ENCODE measurements at regions not wholly inside any gene's neighbourhood (a gene's known extent, or its start where the extent isn't known, plus 50 kb on each side); places are given as distances from the start of the nearest gene placed in this dataset.

- H3K4me3 Mint-ChIP-seq: no peak overlapping the region
- H3K4me1 Mint-ChIP-seq: no peaks in the 10 kb centered on the region
- no peaks in the 10 kb centered on the region for H3K9me3 ChIP-seq (ENCODE audit: control insufficient read depth, low read length, poor library complexity, severe bottlenecking)
- H3K36me3 Mint-ChIP-seq (ENCODE audit: low read depth): no peaks in the 10 kb centered on the region
- DNase-seq (no peak), ATAC-seq (no peak)
- no peaks in the 10 kb centered on the region for H3K27me3 Mint-ChIP-seq
- no peak overlapping the region for H3K27ac Mint-ChIP-seq
These were observed 464.0 kb upstream of the ZNF608 start for GRCh38 chr5:125210242-125210947.

GRCh38 chr5:125214080-125214479, 467.6 kb upstream of the ZNF608 start:
- H3K9me3 ChIP-seq (ENCODE audit: control insufficient read depth, low read length, poor library complexity, severe bottlenecking): no peaks in the 10 kb centered on the region
- ATAC-seq (no peak), DNase-seq (no peak)
- Mint-ChIP-seq H3K4me1 (no peaks in the 10 kb centered on the region), H3K27me3 (no peaks in the 10 kb centered on the region), H3K36me3 (ENCODE audit: low read depth) (no peaks in the 10 kb centered on the region), H3K4me3 (no peak overlapping the region), H3K27ac (no peak overlapping the region)

- no peak overlapping the region for H3K4me3 Mint-ChIP-seq
- no peaks in the 10 kb centered on the region for H3K9me3 ChIP-seq (ENCODE audit: control insufficient read depth, low read length, poor library complexity, severe bottlenecking)
- no peak overlapping the region for H3K27ac Mint-ChIP-seq
- H3K27me3 Mint-ChIP-seq: no peaks in the 10 kb centered on the region
- DNase-seq (no peak), ATAC-seq (no peak)
- no peaks in the 10 kb centered on the region for H3K36me3 Mint-ChIP-seq (ENCODE audit: low read depth)
- no peaks in the 10 kb centered on the region for H3K4me1 Mint-ChIP-seq
These were observed 469.2 kb upstream of the ZNF608 start for GRCh38 chr5:125215593-125215992.

- Mint-ChIP-seq H3K27me3 (no peaks in the 10 kb centered on the region), H3K27ac (no peak overlapping the region), H3K4me3 (no peak overlapping the region), H3K36me3 (ENCODE audit: low read depth) (no peaks in the 10 kb centered on the region), H3K4me1 (no peaks in the 10 kb centered on the region)
- H3K9me3 ChIP-seq (ENCODE audit: control insufficient read depth, low read length, poor library complexity, severe bottlenecking): no peaks in the 10 kb centered on the region
- ATAC-seq (no peak), DNase-seq (no peak)
These were observed 473.3 kb upstream of the ZNF608 start for GRCh38 chr5:125219710-125220109.

- no peak overlapping the region for H3K27ac Mint-ChIP-seq
- H3K27me3 Mint-ChIP-seq: no peaks in the 10 kb centered on the region
These were observed 473.8 kb upstream of the ZNF608 start for GRCh38 chr5:125220284-125220683.

GRCh38 chr5:125222597-125223240, 476.3 kb upstream of the ZNF608 start:
- no peak for DNase-seq
- H3K36me3 Mint-ChIP-seq (ENCODE audit: low read depth): no peaks in the 10 kb centered on the region
- H3K27ac Mint-ChIP-seq: no peak overlapping the region
- ATAC-seq: no peak
- H3K9me3 ChIP-seq (ENCODE audit: control insufficient read depth, low read length, poor library complexity, severe bottlenecking): no peaks in the 10 kb centered on the region
- no peak overlapping the region for H3K4me3 Mint-ChIP-seq
- no peaks in the 10 kb centered on the region for H3K4me1 Mint-ChIP-seq
- no peaks in the 10 kb centered on the region for H3K27me3 Mint-ChIP-seq

More at GRCh38 chr5:125220284-125220683, 473.8 kb upstream of the ZNF608 start:
- Mint-ChIP-seq H3K4me3 (no peak overlapping the region), H3K36me3 (ENCODE audit: low read depth) (no peaks in the 10 kb centered on the region), H3K4me1 (no peaks in the 10 kb centered on the region)
- ATAC-seq: no peak
- H3K9me3 ChIP-seq (ENCODE audit: control insufficient read depth, low read length, poor library complexity, severe bottlenecking): no peaks in the 10 kb centered on the region
- no peak for DNase-seq

GRCh38 chr5:125225424-125225823, 479.0 kb upstream of the ZNF608 start:
- no peak overlapping the region for H3K27ac Mint-ChIP-seq
- no peaks in the 10 kb centered on the region for H3K4me1 Mint-ChIP-seq
- no peaks in the 10 kb centered on the region for H3K9me3 ChIP-seq (ENCODE audit: control insufficient read depth, low read length, poor library complexity, severe bottlenecking)
- H3K4me3 Mint-ChIP-seq: no peak overlapping the region
- no peaks in the 10 kb centered on the region for H3K36me3 Mint-ChIP-seq (ENCODE audit: low read depth)
- ATAC-seq: no peak
- no peaks in the 10 kb centered on the region for H3K27me3 Mint-ChIP-seq
- DNase-seq: no peak

GRCh38 chr5:125226825-125227224, 480.4 kb upstream of the ZNF608 start:
- H3K27ac Mint-ChIP-seq: no peak overlapping the region
- no peaks in the 10 kb centered on the region for H3K27me3 Mint-ChIP-seq
- ATAC-seq (no peak), DNase-seq (no peak)
- H3K4me1 Mint-ChIP-seq: no peaks in the 10 kb centered on the region
- H3K9me3 ChIP-seq (ENCODE audit: control insufficient read depth, low read length, poor library complexity, severe bottlenecking): no peaks in the 10 kb centered on the region
- no peak overlapping the region for H3K4me3 Mint-ChIP-seq
- H3K36me3 Mint-ChIP-seq (ENCODE audit: low read depth): no peaks in the 10 kb centered on the region

GRCh38 chr5:125227333-125228095, 481.1 kb upstream of the ZNF608 start:
- H3K4me1 Mint-ChIP-seq: no peaks in the 10 kb centered on the region
- H3K4me3 Mint-ChIP-seq: no peak overlapping the region
- no peaks in the 10 kb centered on the region for H3K36me3 Mint-ChIP-seq (ENCODE audit: low read depth)
- no peak overlapping the region for H3K27ac Mint-ChIP-seq
- DNase-seq: no peak
- H3K9me3 ChIP-seq (ENCODE audit: control insufficient read depth, low read length, poor library complexity, severe bottlenecking): no peaks in the 10 kb centered on the region
- no peaks in the 10 kb centered on the region for H3K27me3 Mint-ChIP-seq
- no peak for ATAC-seq

GRCh38 chr5:125228363-125229070, 482.1 kb upstream of the ZNF608 start:
- H3K9me3 ChIP-seq (ENCODE audit: control insufficient read depth, low read length, poor library complexity, severe bottlenecking): no peaks in the 10 kb centered on the region
- H3K4me1 Mint-ChIP-seq: no peaks in the 10 kb centered on the region
- H3K27ac Mint-ChIP-seq: no peak overlapping the region
- DNase-seq (no peak), ATAC-seq (no peak)
- H3K27me3 Mint-ChIP-seq: no peaks in the 10 kb centered on the region
- H3K36me3 Mint-ChIP-seq (ENCODE audit: low read depth): no peaks in the 10 kb centered on the region
- H3K4me3 Mint-ChIP-seq: no peak overlapping the region

GRCh38 chr5:125229556-125229955, 483.1 kb upstream of the ZNF608 start:
- Mint-ChIP-seq H3K4me3 (no peak overlapping the region), H3K27me3 (no peaks in the 10 kb centered on the region), H3K36me3 (ENCODE audit: low read depth) (no peaks in the 10 kb centered on the region), H3K4me1 (no peaks in the 10 kb centered on the region), H3K27ac (no peak overlapping the region)
- ATAC-seq: no peak
- H3K9me3 ChIP-seq (ENCODE audit: control insufficient read depth, low read length, poor library complexity, severe bottlenecking): no peaks in the 10 kb centered on the region
- DNase-seq: no peak

- no peak for DNase-seq
- H3K4me1 Mint-ChIP-seq: no peaks in the 10 kb centered on the region
- H3K36me3 Mint-ChIP-seq (ENCODE audit: low read depth): no peaks in the 10 kb centered on the region
- H3K9me3 ChIP-seq (ENCODE audit: control insufficient read depth, low read length, poor library complexity, severe bottlenecking): no peaks in the 10 kb centered on the region
- no peak overlapping the region for H3K27ac Mint-ChIP-seq
- ATAC-seq: no peak
- H3K4me3 Mint-ChIP-seq: no peak overlapping the region
- H3K27me3 Mint-ChIP-seq: no peaks in the 10 kb centered on the region
These were observed 486.4 kb upstream of the ZNF608 start for GRCh38 chr5:125232779-125233230.

- H3K27me3 Mint-ChIP-seq: no peaks in the 10 kb centered on the region
- DNase-seq (no peak), ATAC-seq (no peak)
- no peak overlapping the region for H3K4me3 Mint-ChIP-seq
- no peaks in the 10 kb centered on the region for H3K36me3 Mint-ChIP-seq (ENCODE audit: low read depth)
- H3K4me1 Mint-ChIP-seq: no peaks in the 10 kb centered on the region
- H3K9me3 ChIP-seq (ENCODE audit: control insufficient read depth, low read length, poor library complexity, severe bottlenecking): no peaks in the 10 kb centered on the region
- H3K27ac Mint-ChIP-seq: no peak overlapping the region
These were observed 487.5 kb upstream of the ZNF608 start for GRCh38 chr5:125233944-125234343.
